ENCODE measurements at regions not wholly inside any gene's neighbourhood (a gene's known extent, or its start where the extent isn't known, plus 50 kb on each side); places are given as distances from the start of the nearest gene placed in this dataset.

GRCh38 chr12:126108247-126108646 lies 1043.0 kb downstream of the AACS start:
- no peaks in the 10 kb centered on the region for H3K27me3 ChIP-seq (ENCODE audit: control insufficient read depth, insufficient read depth, low read length)
- no peaks in the 10 kb centered on the region for H3K4me1 ChIP-seq (ENCODE audit: control insufficient read depth, insufficient read depth, low read length)
- H3K9me3 ChIP-seq (ENCODE audit: control insufficient read depth, insufficient read depth, low read length) = no peaks in the 10 kb centered on the region
- WGBS (ENCODE audit: insufficient coverage) = no CpG with 5 or more reads among the region's 3 CpGs
- H3K27ac ChIP-seq (ENCODE audit: low read depth, low read length) = no peak overlapping the region
- H3K4me3 ChIP-seq (ENCODE audit: low read depth, low read length) = no peak overlapping the region
- no peak for DNase-seq (ENCODE audit: low read depth in 4 of 6, low spot score in 6 of 6)
- no peaks in the 10 kb centered on the region for H3K36me3 ChIP-seq (ENCODE audit: control insufficient read depth, insufficient read depth, low read length)

- DNase-seq (ENCODE audit: low read depth in 4 of 6, low spot score in 6 of 6) = no peak
- H3K27me3 ChIP-seq (ENCODE audit: control insufficient read depth, insufficient read depth, low read length) = no peaks in the 10 kb centered on the region
- no peak overlapping the region for H3K4me3 ChIP-seq (ENCODE audit: low read depth, low read length)
- no peaks in the 10 kb centered on the region for H3K36me3 ChIP-seq (ENCODE audit: control insufficient read depth, insufficient read depth, low read length)
- no peaks in the 10 kb centered on the region for H3K9me3 ChIP-seq (ENCODE audit: control insufficient read depth, insufficient read depth, low read length)
- H3K27ac ChIP-seq (ENCODE audit: low read depth, low read length) = no peak overlapping the region
- no peaks in the 10 kb centered on the region for H3K4me1 ChIP-seq (ENCODE audit: control insufficient read depth, insufficient read depth, low read length)
- no CpG with 5 or more reads among the region's 1 CpG for WGBS (ENCODE audit: insufficient coverage)
These were observed 1046.9 kb downstream of the AACS start for GRCh38 chr12:126112141-126112540.

- Histone ChIP-seq H3K4me1 (ENCODE audit: control insufficient read depth, insufficient read depth, low read length) (no peaks in the 10 kb centered on the region), H3K27ac (ENCODE audit: low read depth, low read length) (no peak overlapping the region), H3K9me3 (ENCODE audit: control insufficient read depth, insufficient read depth, low read length) (no peaks in the 10 kb centered on the region), H3K4me3 (ENCODE audit: low read depth, low read length) (no peak overlapping the region), H3K27me3 (ENCODE audit: control insufficient read depth, insufficient read depth, low read length) (no peaks in the 10 kb centered on the region), H3K36me3 (ENCODE audit: control insufficient read depth, insufficient read depth, low read length) (no peaks in the 10 kb centered on the region)
- WGBS (ENCODE audit: insufficient coverage) = no CpG with 5 or more reads among the region's 1 CpG
- no peak for DNase-seq (ENCODE audit: low read depth in 4 of 6, low spot score in 6 of 6)
These were observed 1047.6 kb downstream of the AACS start for GRCh38 chr12:126112849-126113248.

- no CpG with 5 or more reads among the region's 5 CpGs for WGBS (ENCODE audit: insufficient coverage)
- DNase-seq (ENCODE audit: low read depth in 4 of 6, low spot score in 6 of 6) = peak in 1 of 6 donors; percentile 74
- H3K9me3 ChIP-seq (ENCODE audit: control insufficient read depth, insufficient read depth, low read length) = no peaks in the 10 kb centered on the region
- H3K4me1 ChIP-seq (ENCODE audit: control insufficient read depth, insufficient read depth, low read length) = no peaks in the 10 kb centered on the region
- no peaks in the 10 kb centered on the region for H3K36me3 ChIP-seq (ENCODE audit: control insufficient read depth, insufficient read depth, low read length)
- no peak overlapping the region for H3K4me3 ChIP-seq (ENCODE audit: low read depth, low read length)
- no peaks in the 10 kb centered on the region for H3K27me3 ChIP-seq (ENCODE audit: control insufficient read depth, insufficient read depth, low read length)
- no peak overlapping the region for H3K27ac ChIP-seq (ENCODE audit: low read depth, low read length)
These were observed 1049.2 kb downstream of the AACS start for GRCh38 chr12:126114441-126114840.

DNA sequence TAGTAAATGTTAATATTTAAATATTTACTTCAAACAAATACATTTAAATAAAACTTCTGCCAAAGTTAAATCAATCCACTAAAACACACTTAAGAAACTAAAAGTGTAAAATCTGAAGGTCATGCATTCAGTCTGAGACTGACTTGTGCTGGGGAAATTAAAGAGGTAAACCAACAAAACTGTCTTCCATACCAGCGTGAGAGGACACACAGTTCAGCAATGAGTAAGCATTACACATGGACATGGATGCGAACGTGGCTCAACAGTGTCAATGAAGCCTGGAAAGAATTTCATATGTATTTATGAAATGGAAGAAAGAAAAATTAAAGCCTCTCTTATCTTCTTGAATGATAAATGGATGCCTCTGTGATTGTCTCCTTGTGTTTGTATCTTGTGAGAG lies 1052.3 kb downstream of the AACS start:
- Histone ChIP-seq H3K4me1 (ENCODE audit: control insufficient read depth, insufficient read depth, low read length) (no peaks in the 10 kb centered on the region), H3K27ac (ENCODE audit: low read depth, low read length) (no peak overlapping the region), H3K36me3 (ENCODE audit: control insufficient read depth, insufficient read depth, low read length) (no peaks in the 10 kb centered on the region), H3K4me3 (ENCODE audit: low read depth, low read length) (no peak overlapping the region), H3K9me3 (ENCODE audit: control insufficient read depth, insufficient read depth, low read length) (no peaks in the 10 kb centered on the region), H3K27me3 (ENCODE audit: control insufficient read depth, insufficient read depth, low read length) (no peaks in the 10 kb centered on the region)
- no CpG with 5 or more reads among the region's 3 CpGs for WGBS (ENCODE audit: insufficient coverage)
- DNase-seq (ENCODE audit: low read depth in 4 of 6, low spot score in 6 of 6) = no peak

DNA sequence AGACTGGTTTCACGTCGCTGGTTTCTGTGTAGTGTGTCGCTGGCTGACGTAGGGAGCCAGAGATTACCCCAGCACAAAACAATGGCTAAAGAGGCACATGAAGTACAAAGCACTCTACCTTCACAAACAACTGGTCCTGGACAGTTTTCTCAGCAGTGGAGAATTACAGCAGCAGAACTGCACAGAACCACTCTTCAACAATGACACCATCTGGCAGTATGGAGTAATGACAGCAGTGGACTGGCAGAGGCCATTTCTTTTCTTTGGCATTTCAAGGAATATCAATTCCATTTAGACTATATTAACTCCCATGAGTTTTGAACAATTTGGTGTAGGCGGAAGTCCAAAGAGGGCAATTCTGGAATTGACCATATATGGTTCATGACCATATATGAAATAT lies 1074.1 kb downstream of the AACS start:
- Histone ChIP-seq H3K36me3 (ENCODE audit: control insufficient read depth, insufficient read depth, low read length) (no peaks in the 10 kb centered on the region), H3K27me3 (ENCODE audit: control insufficient read depth, insufficient read depth, low read length) (no peaks in the 10 kb centered on the region), H3K27ac (ENCODE audit: low read depth, low read length) (no peak overlapping the region), H3K4me1 (ENCODE audit: control insufficient read depth, insufficient read depth, low read length) (no peaks in the 10 kb centered on the region), H3K4me3 (ENCODE audit: low read depth, low read length) (no peak overlapping the region), H3K9me3 (ENCODE audit: control insufficient read depth, insufficient read depth, low read length) (peaks cover 4% of the 10 kb centered on the region)
- DNase-seq (ENCODE audit: low read depth in 4 of 6, low spot score in 6 of 6) = no peak
- WGBS (ENCODE audit: insufficient coverage) = no CpG with 5 or more reads among the region's 5 CpGs

DNA sequence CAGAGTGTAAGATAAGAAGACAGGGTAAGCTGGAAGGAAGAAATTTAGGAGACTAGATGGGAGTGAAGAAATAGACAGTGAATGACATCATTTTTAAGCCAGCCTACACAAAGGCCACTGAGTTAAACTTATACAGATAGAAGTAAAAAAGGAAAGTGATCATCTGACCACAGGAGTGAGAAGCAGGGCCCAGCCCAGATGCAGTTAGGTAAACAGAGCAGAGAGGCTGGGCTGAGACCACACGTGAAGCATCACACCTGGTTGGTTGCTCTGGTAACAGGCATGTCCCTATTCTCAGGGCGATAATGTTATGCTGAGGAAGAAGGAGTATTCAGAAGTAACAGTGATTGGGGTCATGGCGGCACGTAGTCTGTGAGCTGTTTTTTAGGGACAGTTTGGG lies 1079.4 kb downstream of the AACS start:
- 82% methylated on average over 3 of the region's 4 CpGs for WGBS (ENCODE audit: insufficient coverage)
- H3K4me1 ChIP-seq (ENCODE audit: control insufficient read depth, insufficient read depth, low read length) = peaks cover 4% of the 10 kb centered on the region

DNA sequence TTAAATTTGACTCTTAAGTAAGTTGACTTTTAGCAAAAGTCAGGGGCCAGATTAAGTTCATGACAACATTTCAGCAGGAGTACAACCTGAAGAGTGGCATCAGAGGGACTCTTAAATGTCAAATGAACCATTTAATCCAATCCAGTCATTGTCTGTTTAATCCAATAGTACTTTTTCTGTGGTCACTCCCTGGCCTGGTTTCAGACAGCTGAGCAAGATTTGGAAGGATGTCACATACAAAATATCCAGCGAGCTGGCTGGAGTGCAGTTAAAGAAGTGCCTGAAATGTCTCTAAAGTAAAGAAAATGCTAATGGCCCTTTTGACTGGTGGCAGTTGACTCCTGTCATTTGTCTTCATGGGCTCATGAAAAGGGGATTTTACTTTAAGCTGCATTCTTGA lies 1082.1 kb downstream of the AACS start:
- Histone ChIP-seq H3K36me3 (ENCODE audit: control insufficient read depth, insufficient read depth, low read length) (no peaks in the 10 kb centered on the region), H3K9me3 (ENCODE audit: control insufficient read depth, insufficient read depth, low read length) (no peaks in the 10 kb centered on the region), H3K27ac (ENCODE audit: low read depth, low read length) (no peak overlapping the region), H3K4me3 (ENCODE audit: low read depth, low read length) (no peak overlapping the region), H3K27me3 (ENCODE audit: control insufficient read depth, insufficient read depth, low read length) (no peaks in the 10 kb centered on the region), H3K4me1 (ENCODE audit: control insufficient read depth, insufficient read depth, low read length) (peaks cover 4% of the 10 kb centered on the region)
- DNase-seq (ENCODE audit: low read depth in 4 of 6, low spot score in 6 of 6) = peak in 2 of 6 donors; percentile 25
- 67% methylated on average over 1 of the region's 1 CpG for WGBS (ENCODE audit: insufficient coverage)

More for the DNA sequence above, 1079.4 kb downstream of the AACS start:
- no peaks in the 10 kb centered on the region for H3K27me3 ChIP-seq (ENCODE audit: control insufficient read depth, insufficient read depth, low read length)
- no peaks in the 10 kb centered on the region for H3K9me3 ChIP-seq (ENCODE audit: control insufficient read depth, insufficient read depth, low read length)
- H3K36me3 ChIP-seq (ENCODE audit: control insufficient read depth, insufficient read depth, low read length) = no peaks in the 10 kb centered on the region
- no peak for DNase-seq (ENCODE audit: low read depth in 4 of 6, low spot score in 6 of 6)
- no peak overlapping the region for H3K4me3 ChIP-seq (ENCODE audit: low read depth, low read length)
- no peak overlapping the region for H3K27ac ChIP-seq (ENCODE audit: low read depth, low read length)

- 83% methylated on average over 12 of the region's 12 CpGs for WGBS (ENCODE audit: insufficient coverage)
- Histone ChIP-seq H3K36me3 (ENCODE audit: control insufficient read depth, insufficient read depth, low read length) (no peaks in the 10 kb centered on the region), H3K27ac (ENCODE audit: low read depth, low read length) (no peak overlapping the region), H3K27me3 (ENCODE audit: control insufficient read depth, insufficient read depth, low read length) (no peaks in the 10 kb centered on the region), H3K4me1 (ENCODE audit: control insufficient read depth, insufficient read depth, low read length) (no peaks in the 10 kb centered on the region), H3K4me3 (ENCODE audit: low read depth, low read length) (no peak overlapping the region), H3K9me3 (ENCODE audit: control insufficient read depth, insufficient read depth, low read length) (no peaks in the 10 kb centered on the region)
- peak in 2 of 6 donors; percentile 18 to 81 for DNase-seq (ENCODE audit: low read depth in 4 of 6, low spot score in 6 of 6)
These were observed 1091.8 kb downstream of the AACS start for GRCh38 chr12:126156806-126157574.

- DNase-seq (ENCODE audit: low read depth in 4 of 6, low spot score in 6 of 6) = no peak
- Histone ChIP-seq H3K27ac (ENCODE audit: low read depth, low read length) (no peak overlapping the region), H3K36me3 (ENCODE audit: control insufficient read depth, insufficient read depth, low read length) (no peaks in the 10 kb centered on the region), H3K4me3 (ENCODE audit: low read depth, low read length) (no peak overlapping the region), H3K27me3 (ENCODE audit: control insufficient read depth, insufficient read depth, low read length) (no peaks in the 10 kb centered on the region), H3K4me1 (ENCODE audit: control insufficient read depth, insufficient read depth, low read length) (no peaks in the 10 kb centered on the region), H3K9me3 (ENCODE audit: control insufficient read depth, insufficient read depth, low read length) (peaks cover 1% of the 10 kb centered on the region)
- WGBS (ENCODE audit: insufficient coverage) = 90% methylated on average over 4 of the region's 5 CpGs
These were observed 1092.3 kb downstream of the AACS start for GRCh38 chr12:126157575-126157966.

All from spinal cord (tissue), 9 donors.